ENCODE measurements at regions not wholly inside any gene's neighbourhood (a gene's known extent, or its start where the extent isn't known, plus 50 kb on each side); places are given as distances from the start of the nearest gene placed in this dataset.

DNA sequence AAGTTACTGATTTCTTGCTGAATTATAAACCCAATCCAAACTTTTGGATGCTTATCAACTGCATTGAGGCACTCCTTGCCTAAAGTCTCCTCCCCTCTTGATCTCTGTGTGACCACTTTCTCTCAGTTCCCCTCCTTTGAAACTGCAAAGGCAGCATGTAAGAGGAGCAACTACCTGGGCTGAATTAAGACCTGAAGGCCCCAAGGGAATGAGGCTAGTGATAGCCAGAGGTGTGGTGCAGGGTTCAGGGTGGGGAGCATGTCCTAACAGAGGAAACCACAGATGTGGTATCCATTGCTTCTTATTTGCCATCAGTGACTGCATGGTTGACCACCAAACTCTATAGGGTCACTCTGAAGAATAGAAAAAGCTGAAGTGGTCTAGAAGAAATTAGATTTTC lies 557.9 kb downstream of the TNS1 start:
- DNase-seq (ENCODE audit: low read depth, low spot score): no peak

DNA sequence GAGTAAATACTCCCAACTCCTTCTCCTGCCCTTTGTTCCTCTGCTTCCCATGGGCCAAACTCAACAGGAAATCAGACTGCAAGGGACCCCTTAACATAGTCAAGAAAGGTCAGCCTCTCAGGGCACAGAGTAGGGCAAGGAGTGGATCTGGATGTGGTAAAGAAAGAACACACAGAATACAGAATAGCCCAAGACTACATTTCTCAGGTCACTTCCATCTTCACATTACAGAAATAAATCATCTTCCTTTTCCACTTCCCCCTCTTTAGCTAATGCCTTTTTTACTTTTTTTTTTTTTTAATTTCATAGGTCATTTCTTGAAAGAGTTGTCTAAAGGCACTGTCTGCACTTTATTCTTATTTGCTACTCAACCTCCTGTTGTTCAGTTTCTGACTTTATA lies 558.3 kb downstream of the TNS1 start:
- DNase-seq (ENCODE audit: low read depth, low spot score): no peak

DNA sequence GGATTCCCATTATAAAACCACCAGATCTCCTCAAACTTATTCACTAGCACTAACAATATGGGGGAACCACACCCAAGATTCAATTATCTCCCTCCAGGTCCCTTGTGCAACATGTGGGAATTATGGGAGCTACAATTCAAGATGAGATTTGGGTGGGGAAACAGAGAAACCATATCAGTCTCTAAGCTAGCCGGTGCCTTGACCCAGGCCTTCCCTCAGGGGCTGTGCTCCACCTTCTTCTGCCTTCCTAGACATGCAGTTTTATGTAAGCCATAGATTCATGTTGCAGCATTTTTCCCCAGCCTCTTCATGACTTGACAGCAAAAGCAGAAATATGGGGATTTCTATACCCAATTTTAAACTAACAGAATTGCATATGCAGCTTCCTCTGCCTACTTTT lies 559.2 kb downstream of the TNS1 start:
- DNase-seq (ENCODE audit: low read depth, low spot score): no peak

DNA sequence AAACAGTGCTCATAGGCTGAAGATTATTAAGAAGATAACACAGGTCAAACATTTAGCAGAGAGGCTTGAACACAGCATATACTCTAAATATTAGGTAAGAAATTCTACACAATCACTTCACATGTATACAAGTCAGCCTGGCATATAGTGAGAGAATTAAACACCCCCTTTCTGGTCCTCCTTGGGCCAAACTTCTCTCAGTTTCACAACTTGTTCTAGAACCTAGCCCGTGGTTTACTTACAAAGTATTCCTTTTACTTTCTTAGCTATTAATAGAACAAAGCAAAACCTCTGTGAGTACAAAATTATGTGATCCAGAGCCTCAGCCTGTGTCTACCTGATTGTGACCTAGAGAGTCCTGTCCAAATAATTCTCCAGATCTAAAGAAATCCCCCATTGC lies 562.8 kb downstream of the TNS1 start:
- DNase-seq (ENCODE audit: low read depth, low spot score): no peak

DNA sequence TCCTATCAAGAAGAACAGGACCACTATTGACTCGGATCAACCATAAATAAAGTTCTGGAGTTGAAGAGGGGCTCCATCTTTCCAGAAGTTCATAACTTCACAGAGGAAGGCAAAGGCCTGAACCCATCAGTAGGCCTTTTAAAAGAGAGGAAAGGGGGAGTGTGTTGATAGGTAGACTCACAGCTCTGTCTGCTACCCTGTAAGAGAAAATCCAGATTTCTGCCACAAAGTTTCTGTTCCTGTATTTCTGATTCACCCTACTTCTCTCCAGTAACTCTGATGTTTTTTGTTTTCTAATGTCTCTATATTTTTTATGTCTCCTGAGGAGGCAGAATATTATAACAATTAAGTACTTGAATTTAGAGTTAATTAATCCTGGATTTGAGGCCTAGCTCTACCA lies 564.0 kb downstream of the TNS1 start:
- DNase-seq (ENCODE audit: low read depth, low spot score): no peak

DNA sequence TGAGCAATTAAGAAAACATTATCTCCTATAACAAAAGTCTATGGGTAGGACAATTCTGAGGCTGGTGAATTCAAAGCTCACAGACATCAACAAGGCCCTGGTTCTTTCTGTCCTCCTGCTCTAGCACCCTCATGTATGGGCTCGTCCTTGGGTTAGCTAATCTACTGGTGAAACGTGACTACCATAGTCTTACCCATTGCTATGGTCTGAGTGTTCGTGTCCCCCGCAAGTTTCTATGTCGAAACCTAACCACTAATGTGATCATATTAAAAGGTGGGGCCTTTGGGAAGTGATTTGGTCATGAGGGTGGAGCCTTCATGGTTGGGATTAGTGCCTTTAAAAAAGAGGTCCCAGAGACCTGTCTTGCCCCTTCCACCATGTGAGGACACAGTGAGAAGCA lies 564.7 kb downstream of the TNS1 start:
- no peak for DNase-seq (ENCODE audit: low read depth, low spot score)

DNA sequence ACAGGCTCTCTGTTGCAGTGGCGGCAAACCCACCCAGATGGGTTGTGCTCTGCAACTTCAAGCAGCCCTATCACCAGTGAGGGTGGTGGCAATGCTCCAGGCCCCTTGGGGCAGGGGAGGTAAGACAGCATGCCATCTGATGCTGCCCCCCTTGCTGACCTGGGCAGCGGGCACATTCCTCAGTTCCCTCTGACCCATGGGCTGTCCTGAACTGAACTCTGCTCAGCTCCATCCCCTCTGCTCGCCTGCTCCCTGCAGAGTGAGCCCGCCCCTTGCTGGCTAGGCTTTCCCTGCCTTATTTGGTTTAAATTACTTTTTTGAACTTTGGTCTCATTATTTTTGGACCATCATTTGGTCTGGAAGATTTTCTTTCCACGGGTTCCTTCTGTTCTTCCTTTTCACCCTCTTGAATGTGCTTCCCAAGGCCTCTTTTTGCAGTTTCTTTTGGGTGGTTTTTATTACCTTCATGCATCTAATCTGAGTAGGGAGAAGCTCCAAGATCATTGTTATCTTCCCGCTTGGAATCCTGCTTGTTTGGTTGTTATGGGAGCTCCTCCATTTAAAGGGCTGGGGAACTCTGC lies 565.4 kb downstream of the TNS1 start:
- no peak for DNase-seq (ENCODE audit: low read depth, low spot score)

DNA sequence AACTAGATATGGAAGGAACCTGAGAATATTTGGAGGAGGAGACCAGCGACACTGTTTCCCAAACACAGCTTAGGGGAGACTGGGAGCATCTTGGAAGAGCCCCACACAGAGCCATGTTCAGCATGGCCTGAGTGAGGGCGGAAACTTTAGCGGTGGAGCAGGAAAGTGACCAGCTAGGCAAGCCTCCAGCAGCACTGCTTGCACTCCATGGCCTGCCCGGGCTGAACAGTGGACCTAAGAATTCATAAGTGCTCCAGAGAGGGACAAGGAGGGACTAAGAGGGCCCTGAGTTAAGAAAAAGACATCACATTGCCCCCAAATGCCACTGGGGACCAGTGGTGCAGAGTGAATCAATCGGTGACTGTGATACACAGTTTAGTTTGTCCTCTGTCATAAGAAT lies 566.4 kb downstream of the TNS1 start:
- no peak for DNase-seq (ENCODE audit: low read depth, low spot score)

DNA sequence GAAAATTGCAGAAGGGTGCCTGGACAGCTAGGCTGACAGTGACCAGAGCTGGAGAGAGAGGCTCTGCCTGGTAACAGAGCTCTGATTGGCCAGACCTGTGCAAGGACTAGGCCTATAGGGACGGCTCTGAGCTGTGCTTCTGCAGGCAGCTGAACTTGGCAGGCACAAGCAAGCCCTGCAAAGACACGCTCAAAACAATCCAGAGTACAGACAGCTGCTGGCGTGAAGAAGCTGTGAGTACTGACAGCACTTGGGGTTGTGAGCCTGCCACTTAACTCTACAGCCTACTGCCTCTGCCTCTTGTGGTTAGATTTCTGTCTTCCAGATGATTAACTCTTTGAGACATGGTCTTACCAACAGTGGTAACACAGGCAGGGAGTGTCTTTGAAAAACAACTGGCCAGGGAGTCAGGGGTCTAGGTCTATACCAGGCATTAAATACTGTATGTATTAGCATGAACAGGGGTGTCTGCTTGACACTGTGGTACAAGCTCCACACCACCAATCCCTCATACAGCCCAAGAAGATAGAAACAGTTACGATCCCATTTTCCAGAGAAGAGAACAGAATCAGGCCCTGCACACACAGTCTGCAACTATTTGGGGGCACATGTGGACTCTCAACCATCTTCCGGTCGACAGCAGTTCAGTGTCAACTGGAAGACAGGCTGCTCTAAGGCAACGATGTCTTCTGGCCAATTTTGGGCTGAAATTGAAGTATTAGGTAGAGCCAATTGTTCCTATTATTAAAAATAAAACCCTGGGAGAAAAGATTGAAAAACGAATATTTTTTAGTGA lies 568.4 kb downstream of the TNS1 start:
- DNase-seq (ENCODE audit: low read depth, low spot score): peak; percentile 96

DNA sequence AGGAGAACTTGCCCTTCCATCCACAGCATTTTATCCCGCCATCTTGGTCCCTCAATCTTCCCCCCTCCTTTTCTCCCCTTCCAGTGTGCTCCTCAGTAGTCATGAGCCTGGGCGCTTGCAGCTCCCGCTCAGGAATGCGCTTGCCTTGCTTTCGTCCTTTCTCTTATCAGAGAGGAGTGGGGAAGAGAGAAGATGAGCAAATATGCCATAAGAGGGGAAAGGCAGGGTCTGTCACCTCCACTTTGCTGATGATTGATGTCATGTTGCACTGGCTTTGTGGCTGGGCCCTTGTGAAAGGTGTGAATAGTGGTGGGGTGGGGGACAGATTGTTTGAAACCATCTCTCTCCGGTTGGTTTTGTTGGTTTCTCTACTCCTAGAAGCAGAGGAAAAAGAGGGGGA lies 569.3 kb downstream of the TNS1 start:
- DNase-seq (ENCODE audit: low read depth, low spot score): no peak

DNA sequence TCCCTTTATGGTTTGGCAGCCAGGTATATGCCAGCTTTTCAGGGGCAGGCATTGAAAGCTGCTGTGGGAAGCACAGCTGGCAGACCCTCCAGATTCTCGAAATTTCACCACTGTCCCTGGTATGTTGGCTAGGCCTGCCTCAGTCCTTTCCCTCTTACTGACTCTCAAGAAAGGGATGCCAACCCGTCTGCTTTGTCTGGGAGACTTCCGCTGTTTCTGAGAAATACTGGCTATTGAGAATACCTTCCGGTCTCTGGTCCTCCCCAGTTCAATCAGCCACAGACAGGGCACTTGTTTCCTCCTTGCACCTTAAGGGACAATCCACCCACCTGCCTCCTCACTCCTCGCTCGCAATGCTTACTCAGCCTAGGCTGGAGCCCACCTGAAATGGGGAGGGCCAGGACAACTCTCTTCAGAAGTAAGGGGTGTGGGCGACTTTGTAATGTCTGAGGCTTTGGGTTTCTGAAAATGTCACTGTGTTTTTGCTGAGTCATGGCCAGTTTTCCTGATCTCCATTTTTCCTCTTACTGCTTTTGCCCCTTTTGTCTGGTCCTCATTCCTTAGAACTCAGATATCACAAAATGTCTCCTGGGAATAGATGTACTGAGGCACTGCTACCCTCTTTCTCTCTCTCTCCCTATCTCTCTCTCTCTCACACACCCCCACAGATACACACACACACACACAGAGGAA lies 571.1 kb downstream of the TNS1 start:
- DNase-seq (ENCODE audit: low read depth, low spot score): no peak

DNA sequence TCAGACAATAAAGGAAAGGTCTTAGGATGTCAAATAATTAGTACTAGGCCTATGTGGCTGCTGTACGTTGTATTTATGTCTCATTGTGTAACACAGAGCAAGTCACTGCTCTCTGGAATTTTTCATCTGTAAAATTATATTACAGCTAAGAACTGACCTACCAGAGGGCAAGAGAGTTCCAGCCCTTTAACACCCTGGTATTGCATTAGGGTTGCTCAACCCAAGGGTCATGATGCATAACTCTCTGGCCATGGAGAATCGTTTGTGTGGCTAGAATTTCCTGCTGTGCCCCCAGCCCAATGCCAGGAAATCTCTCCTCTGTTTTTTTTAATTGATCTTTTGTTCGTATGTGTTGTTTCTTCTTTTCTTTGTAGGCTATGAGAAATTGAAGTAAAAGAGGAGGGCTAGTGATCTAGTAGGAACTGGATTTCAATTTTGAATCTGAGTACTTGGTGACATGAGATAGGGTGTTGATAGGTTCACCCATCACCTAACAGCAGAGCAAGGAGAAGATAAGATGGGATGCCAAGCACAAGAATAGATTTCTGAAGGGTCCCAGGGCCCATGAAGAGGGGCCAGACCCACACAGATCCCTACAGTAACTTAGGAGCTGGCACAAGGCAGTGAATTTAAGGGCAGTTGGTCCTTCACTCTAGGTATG lies 571.2 kb upstream of the TNP1 start:
- no peak for DNase-seq (ENCODE audit: low read depth, low spot score)

DNA sequence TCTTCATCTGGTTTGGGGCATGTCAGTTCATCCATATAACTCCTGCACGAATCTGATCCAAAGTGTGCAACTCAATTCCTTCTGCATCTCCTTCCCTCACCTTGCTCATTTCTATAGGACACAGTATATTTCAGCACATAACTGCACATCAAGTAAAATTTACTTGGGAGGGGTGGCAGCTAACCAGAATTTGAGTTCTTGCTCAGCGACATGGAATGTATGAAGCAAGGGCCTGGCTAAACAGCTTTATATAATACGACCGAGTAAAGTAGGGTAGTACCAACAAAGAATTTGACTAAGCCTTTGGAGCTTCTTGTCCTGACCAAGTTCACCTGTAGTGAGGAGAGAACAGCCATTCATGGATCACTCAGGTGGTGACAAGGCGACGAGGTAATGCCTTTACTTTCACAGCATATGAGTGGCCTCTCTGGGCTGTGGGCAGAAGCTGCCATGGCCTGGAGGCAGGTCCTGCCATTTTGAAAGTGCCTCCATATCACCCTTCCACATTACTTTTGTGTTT lies 570.2 kb upstream of the TNP1 start:
- no peak for DNase-seq (ENCODE audit: low read depth, low spot score)

DNA sequence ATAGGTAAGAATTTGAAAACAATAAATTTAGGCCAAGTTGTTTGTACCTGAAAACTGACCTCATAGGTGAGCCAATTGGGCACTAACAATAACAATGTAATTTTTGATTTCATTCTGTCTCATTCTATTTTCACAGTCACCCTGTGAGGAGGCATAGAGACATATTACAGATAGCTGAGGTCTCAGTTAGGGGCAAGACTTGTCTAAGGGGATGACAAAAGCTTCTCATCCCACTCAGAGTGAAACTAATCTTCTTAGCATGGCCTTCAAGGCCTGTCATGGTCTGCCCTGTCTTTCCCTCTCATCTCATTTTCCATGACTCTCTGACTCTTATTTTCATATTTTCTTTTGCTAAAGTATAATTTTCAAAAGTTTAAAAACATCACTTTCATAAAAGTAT lies 562.0 kb upstream of the TNP1 start:
- no peak for DNase-seq (ENCODE audit: low read depth, low spot score)

DNA sequence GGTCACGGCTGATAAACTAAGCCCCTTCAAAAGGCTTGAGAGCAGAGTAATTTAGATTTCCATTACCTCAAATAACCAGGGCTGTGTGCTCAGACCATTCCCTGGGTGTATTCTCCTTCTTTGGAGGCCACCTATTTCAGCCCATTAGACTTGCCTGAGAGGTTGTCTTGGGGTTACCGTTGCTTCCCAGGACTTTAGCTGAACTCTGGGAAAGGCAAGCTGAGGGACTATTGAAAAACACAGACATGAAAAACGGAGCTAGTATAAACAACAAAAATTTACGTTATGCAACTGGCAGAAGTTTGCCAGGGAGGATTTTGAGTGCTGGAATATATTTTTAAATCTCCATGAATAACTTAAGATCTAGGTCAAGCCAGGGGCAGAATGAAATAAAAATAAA lies 561.0 kb upstream of the TNP1 start:
- no peak for DNase-seq (ENCODE audit: low read depth, low spot score)

DNA sequence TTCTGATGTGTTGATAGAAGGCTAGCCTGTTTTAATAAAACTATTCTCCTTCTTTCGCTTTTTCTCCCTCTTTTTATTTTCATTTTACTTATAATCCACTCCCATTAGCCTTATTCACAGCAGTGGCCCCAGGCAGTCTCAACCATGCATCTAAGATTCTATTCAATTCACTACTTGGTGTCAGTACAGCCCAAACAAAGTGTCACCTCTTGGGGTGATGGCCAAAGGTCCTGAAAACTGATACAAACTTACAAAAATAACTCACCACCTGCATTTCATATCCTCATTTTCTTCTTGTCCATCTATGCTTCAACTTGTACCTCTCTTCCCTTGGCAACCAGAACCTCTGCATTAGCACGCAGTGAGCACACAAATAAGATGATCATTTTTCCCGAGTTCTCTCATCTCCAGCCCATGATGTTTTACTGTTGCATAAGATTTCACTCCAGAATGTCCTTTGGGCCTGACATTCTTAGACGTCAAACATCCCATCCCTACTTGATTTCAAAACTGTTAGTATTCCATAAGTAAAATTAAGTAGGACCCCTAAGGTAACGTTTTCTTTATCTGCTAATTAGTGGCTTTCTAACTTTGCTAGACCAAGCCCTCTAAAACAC lies 559.3 kb upstream of the TNP1 start:
- DNase-seq (ENCODE audit: low read depth, low spot score): no peak

DNA sequence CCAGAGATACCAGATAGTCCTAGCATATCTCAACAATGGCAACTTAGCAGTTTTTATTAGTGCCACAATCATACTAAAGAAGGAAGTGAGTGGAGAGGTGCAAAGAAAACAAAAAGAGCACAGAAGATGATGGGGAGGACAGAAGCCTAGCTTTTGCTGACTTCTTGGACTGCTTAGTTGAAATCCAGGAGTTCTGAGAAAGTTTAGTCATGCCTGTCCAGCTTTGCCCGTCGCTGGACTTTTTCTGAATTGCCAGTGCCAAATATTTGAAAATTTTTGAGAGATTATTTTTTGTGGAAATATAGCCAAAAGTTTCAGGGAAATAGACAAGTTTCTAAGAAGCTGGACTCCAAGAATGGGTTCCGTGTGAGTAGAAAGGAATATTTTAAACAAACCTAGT lies 558.7 kb upstream of the TNP1 start:
- no peak for DNase-seq (ENCODE audit: low read depth, low spot score)

DNA sequence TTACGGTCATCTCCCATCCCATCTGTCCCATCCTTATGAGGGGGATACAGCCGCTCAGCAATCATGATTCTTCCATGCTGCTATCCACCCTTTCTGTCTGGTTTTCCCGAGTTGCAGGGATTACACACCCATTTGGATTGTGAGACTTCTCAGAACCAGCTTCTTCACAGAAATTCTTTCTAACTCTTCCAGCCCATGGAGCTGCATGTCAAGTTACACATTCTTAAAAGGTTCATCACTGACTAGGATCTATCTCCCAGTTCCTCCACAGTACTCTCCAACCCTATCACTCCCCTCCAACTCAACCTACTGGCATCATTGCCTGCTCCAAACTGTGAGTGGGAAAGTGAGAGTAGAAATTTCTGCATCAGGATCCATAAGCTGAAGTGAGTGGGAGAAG lies 558.2 kb upstream of the TNP1 start:
- DNase-seq (ENCODE audit: low read depth, low spot score): no peak

DNA sequence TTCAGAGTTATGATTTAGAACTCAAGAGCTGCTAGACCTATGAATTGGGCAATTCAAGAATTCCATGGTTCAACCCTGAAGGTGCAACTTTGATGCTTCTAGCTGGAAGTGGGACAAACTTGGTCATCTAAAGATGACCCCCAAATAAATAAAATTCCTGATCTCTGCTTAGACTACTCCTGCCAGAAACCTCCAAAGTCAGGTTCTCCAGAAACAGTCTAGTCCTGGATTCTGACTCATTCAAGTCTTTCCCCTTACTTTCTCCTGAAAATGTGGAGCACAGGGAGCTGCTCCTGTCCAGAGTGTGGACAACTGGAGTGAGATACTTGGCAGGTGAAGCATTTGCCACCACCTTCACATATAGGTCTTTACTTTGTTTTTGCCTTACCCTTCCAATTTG lies 557.7 kb upstream of the TNP1 start:
- no peak for DNase-seq (ENCODE audit: low read depth, low spot score)

DNA sequence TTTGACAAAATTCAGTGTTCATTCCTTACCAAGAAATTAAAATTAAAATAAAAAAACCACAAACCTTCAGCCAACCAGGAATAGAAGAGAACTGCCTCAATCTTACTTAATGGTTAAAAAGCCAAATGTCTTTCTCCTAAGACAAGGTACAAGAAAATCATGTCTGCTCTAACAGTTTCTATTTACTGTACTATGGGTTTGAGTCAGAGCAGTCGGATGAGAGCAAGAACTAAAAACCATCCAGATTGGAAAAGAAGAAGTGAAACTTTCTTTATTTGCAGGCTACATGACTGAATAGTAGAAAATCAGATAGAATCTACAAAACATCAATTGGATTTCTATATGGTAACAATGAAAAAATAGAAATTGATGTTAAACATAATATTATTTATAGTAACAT lies 555.5 kb upstream of the TNP1 start:
- no peak for DNase-seq (ENCODE audit: low read depth, low spot score)

DNA sequence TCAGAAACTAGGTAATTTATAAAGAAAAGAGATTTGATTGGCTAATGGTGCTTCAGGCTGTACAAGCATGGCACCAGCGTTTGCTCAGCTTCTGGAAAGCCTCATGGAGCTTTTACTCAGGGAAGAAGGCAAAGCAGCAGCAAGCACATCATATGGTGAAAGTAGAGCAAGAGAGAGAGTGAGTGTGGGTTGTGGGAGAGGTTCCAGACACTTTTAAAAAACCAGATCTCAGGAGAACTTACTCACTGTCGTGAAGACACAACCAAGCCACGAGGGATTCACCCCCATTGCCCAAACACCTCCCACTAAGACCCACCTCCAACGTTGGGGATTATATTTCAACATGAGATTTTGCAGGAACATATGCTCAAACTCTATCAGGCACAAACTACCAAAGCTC lies 554.6 kb upstream of the TNP1 start:
- no peak for DNase-seq (ENCODE audit: low read depth, low spot score)

DNA sequence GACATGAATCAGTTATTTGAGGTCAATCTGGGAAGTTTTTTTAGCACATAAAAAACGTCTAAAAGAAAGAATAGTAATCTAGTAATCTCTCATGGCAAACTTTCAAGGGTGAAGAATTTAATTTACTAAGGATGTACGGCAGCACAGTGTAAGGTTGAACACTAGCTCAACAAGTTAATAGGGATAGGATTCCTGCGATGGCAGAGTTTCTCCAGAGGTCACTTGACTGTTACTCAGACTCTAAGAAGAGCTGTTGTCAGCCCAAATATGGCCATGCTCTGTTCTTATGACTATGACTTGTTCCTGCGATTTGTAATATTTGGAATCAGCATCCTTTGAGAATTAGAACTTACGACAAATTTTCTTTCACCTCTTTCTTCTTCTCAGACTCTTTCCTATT lies 553.3 kb upstream of the TNP1 start:
- no peak for DNase-seq (ENCODE audit: low read depth, low spot score)

Data from astrocyte of the hippocampus (primary cell).